Ovary (tissue), 3 donors: ENCODE measurements at regions not wholly inside any gene's neighbourhood (a gene's known extent, or its start where the extent isn't known, plus 50 kb on each side); places are given as distances from the start of the nearest gene placed in this dataset.

Experiments used
- POLR2A ChIP-seq: fragments of 450-650 bp; IDR thresholded peaks from one replicate; pipeline ENCODE4 v1.6.1; 2017; ENCODE audit warnings: antibody characterized with exemption, mild to moderate bottlenecking, moderate library complexity
- TF ChIP-seq, protein P1 (sequence below), 3 donors: fragments of 450-650 bp in 2 of 3; fragments of 200-600 bp in 1 of 3; IDR thresholded peaks; one replicate each; pipeline versions ENCODE4 v1.5.1 to v1.8.0; 2016 to 2022; ENCODE audit warnings: antibody characterized with exemption in 3 of 3, mild to moderate bottlenecking in 1 of 3
- donor health status: DM: no; HTN: no; CAD: no.

DNA sequence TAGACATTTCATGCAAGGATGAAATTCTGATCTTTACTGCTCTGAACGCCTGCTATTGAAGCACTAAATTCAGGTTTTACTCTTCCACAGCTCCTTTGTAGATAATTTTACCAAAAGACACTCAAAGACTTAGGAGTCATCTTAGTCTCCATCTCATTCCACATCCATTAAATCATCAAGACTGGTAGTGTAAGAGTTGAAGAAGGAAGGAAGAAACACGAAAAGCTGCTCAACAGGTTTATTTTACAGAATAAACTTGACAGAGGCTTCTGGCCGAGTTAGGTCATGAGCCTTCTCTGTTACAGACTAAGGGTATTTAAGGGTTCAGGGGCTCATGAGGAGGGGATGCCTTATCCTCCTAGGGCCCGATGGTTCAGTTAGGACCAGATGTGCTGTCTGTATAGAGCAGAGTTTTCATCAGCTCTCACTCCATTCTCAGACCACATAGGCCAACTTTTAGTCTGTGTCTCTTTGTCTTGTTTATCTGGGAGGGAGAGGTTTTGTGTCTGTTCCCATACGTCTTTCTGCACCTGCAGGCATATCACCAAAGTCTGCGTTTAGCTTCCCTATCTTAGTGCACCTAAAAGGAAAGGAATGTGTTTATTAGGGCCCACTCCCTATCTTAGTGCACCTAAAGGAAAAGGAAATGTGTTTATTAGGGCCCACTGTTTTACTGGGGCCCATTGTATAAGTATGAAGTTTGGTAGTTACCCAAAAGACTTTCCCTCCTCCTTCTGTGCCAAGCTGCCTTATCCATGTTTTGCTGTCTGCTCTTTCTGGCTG, 57.4 kb upstream of the RGS18 start:
- TF ChIP-seq, protein P1, sequence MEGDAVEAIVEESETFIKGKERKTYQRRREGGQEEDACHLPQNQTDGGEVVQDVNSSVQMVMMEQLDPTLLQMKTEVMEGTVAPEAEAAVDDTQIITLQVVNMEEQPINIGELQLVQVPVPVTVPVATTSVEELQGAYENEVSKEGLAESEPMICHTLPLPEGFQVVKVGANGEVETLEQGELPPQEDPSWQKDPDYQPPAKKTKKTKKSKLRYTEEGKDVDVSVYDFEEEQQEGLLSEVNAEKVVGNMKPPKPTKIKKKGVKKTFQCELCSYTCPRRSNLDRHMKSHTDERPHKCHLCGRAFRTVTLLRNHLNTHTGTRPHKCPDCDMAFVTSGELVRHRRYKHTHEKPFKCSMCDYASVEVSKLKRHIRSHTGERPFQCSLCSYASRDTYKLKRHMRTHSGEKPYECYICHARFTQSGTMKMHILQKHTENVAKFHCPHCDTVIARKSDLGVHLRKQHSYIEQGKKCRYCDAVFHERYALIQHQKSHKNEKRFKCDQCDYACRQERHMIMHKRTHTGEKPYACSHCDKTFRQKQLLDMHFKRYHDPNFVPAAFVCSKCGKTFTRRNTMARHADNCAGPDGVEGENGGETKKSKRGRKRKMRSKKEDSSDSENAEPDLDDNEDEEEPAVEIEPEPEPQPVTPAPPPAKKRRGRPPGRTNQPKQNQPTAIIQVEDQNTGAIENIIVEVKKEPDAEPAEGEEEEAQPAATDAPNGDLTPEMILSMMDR (IDR thresholded peaks at IDR 0.05) = no peak
- TF ChIP-seq POLR2A = no peak
